LNCAP (cell line): ENCODE measurements at regions not wholly inside any gene's neighbourhood (a gene's known extent, or its start where the extent isn't known, plus 50 kb on each side); places are given as distances from the start of the nearest gene placed in this dataset.

Experiments
- TF ChIP-seq, protein P1 (sequence below): fragments of 450-650 bp; IDR thresholded peaks from 2 replicates; pipeline ENCODE4 v1.5.1; 2017; ENCODE audit warnings: mild to moderate bottlenecking

GRCh38 chr13:80037505-80037888 lies 303.4 kb downstream of the SPRY2 start:
- TF ChIP-seq, protein P1, sequence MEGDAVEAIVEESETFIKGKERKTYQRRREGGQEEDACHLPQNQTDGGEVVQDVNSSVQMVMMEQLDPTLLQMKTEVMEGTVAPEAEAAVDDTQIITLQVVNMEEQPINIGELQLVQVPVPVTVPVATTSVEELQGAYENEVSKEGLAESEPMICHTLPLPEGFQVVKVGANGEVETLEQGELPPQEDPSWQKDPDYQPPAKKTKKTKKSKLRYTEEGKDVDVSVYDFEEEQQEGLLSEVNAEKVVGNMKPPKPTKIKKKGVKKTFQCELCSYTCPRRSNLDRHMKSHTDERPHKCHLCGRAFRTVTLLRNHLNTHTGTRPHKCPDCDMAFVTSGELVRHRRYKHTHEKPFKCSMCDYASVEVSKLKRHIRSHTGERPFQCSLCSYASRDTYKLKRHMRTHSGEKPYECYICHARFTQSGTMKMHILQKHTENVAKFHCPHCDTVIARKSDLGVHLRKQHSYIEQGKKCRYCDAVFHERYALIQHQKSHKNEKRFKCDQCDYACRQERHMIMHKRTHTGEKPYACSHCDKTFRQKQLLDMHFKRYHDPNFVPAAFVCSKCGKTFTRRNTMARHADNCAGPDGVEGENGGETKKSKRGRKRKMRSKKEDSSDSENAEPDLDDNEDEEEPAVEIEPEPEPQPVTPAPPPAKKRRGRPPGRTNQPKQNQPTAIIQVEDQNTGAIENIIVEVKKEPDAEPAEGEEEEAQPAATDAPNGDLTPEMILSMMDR = no peak

DNA sequence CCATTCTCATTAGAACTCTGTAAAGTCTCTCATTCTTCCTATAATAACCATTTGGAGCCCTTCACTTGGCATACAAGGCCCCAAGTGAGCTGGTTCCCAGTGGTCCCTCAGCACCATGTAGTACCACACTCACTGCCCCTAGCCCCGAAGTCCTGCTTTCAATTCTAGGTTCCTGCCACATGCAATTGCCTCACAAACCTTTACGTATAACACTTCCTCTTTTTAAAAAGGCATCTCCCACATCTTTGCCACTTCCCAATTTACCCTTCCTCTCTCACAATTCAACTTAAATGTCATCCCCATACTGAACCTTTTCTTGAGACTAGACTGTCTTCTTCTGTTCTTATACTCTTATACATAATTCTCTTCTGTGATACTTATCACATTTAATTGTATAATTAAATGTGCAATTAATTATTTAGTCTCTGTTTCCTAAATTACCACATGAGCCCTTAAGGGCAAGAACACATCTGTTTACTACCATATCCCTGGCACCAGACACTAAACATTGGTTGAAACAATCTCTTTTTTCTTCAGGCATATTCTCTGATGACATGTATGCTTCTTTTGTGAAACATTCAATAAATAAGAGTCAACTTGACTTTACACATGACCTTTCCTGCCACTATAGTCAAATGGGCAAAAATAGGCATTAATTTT lies 304.0 kb downstream of the SPRY2 start:
- TF ChIP-seq, protein P1 = no peak

- TF ChIP-seq, protein P1 = no peak
Observed at GRCh38 chr13:80035096-80035495, 305.8 kb downstream of the SPRY2 start.

GRCh38 chr13:80033951-80034350 lies 307.0 kb downstream of the SPRY2 start:
- TF ChIP-seq, protein P1 = no peak

DNA sequence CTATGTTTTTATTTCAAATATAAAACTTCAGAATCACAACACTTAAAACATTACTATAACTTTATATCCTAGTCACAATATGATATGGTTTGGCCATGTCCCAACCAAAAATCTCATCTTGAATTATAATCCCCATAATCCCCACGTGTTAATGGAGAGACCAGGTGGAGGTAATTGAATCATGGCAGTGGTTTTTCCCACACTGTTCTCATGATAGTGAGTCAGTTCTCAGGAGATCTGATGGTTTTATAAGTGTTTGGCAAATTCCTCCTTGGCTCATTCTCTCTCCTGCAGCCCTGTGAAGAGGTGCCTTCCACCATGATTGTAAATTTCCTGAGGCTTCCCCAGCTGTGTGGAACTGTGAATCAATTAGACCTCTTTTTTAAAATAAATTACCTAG lies 307.6 kb downstream of the SPRY2 start:
- TF ChIP-seq, protein P1 = no peak

GRCh38 chr13:80030491-80030890 lies 310.4 kb downstream of the SPRY2 start:
- TF ChIP-seq, protein P1 = no peak

DNA sequence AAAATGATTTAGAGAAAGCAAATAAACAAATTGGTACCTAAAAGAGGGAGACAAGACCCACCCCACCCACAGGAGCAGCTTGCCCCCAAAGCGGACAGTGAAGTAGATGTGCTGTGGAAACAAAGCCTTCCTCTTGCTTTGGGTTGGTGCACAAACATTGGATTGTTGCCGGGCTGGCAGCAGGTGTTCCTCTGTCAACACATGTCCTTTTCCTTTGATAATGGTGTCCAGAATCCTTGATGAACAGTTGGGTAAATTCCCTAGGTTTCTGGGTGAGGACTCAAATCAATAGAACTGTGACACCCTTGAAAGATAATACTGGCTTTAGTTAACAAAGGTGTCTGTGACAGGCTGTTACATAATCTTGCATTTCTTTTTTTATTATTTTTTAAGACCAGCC lies 311.8 kb downstream of the SPRY2 start:
- TF ChIP-seq, protein P1 = no peak

GRCh38 chr13:80022146-80022545 lies 318.8 kb downstream of the SPRY2 start:
- TF ChIP-seq, protein P1 = no peak
